ENCODE measurements at regions not wholly inside any gene's neighbourhood (a gene's known extent, or its start where the extent isn't known, plus 50 kb on each side); places are given as distances from the start of the nearest gene placed in this dataset.
"Not testable (repeated sequence)": the region's sequence is repeated elsewhere in the genome, so short reads cannot be mapped to it uniquely, and the experiment has no call there.

DNA sequence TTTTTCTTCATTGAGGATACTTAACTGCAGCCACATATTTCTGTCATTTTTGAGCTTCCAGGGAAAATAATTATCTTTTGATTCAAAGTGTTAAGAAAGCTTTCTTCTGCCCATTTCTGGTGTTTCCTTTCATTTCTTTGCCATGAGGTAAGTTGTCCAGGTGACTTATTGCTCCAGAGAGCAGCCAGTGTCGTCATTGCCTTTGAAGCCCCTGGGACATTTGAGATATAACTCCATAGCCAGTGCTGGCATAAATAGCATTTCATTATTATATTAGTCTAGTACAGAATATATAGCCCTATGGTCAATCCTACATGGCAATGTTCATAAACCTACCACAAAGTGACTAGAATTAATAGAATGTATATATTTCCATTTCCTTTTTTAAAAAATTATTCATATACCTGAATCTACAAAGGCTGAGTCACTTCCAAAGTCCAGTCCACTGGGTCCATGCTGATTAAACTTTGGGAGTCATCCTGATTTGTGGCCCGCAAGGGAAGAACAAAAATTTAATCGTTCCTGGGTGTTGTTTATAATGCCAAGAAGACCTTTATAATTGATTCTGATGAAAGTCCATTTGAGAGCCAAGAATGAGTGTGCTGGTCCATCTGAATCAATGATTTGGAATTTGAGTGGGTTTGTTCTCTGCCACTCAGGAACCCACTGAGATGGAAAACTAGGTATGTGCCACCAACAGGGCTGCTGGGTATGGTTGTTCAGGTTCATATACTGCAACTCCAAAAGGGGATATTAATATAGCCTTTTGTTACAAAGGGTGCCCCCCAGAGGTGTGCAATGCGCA, 221.8 kb upstream of the PLXNA2 start:
- DNase-seq (ENCODE audit: low read depth, low spot score): no peak

DNA sequence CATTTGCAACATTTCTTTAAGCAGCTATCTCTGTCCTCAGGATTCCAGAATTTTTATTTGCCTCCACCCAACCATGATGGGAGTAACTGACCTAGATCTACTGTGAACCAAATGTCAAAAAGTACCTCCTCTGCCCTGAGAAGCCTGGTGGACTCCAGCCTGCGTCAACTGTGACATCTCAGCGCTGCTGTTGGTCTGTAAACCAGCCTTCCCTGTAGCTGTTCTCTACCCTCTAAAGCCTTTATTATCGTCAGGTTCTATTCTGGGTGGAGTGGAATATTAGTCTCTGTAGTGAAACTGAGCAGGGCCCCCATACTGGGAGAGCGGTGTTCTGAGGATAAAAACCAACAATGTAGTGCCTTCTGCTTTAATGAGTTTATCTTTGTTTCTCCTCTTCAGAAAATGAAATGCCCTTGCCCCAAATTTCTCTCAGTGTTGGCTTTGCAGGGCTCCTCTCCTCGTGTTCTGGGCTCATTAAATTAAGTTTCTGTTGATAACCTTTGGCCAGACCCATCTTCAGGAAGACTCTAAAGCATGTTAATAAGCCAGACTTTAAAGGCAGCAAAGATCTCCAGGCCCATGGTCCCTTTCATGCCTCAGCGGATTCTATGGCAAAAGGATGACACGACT, 223.1 kb upstream of the PLXNA2 start:
- DNase-seq (ENCODE audit: low read depth, low spot score): no peak

DNA sequence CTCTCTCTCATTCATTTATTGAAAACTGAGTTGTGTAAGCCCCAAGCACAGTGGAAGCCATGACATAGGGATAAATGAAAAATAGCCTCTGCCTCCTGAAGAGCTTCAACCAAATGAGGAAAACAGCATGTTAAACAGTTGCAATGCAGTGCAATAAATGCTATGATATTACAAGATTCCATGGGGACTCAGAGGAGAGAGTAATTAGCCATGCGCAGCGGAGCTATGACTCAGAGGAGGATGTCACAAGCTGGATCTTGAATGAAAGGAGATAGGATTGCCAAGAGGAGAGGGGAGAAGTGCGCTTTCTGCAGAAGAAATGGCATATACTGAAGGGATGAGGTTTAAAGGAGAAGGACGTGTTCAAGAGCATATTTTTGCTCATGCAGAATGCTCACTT, 231.3 kb upstream of the PLXNA2 start:
- no peak for DNase-seq (ENCODE audit: low read depth, low spot score)

DNA sequence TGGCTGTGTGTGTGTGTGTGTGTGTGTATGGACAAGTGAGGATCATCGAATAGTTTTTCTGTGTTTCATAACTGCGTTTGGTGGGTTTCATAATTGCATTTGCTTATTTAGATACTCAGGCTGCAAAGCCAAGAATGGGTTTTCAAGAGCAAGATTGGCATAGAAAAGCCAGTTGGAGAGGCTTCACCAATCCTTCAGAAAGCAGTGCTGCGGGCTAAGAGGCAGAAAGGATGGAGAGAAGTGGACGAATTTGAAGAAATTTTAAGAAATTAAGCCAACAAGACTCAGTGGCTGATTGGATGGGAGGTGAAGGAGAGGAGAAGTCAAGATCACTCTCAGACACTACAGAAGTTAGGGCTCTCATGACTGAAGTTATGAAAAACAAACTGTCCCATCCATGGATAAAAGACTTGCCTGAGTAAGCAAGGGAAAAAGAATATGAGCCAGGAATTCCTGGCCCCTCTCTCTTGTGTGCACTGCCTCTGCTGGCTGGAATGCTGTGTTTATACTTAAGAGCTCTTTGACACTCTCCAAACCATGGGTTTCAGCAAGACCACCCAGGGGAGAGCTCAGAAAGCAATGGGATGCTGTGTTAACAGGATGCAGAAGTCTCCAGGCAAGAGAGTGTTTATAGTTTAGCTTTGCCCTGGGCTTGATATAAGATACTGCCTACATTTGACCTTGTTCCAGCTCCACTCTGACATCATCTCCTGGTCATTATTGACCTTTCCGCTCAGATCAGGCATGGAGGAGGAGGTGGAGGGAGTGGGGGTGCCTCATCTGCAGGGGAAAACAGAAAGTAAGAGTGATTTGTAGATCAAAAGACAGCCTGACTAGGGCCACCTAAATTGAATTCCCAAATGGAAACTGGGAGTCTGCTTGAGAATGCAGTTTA, 232.0 kb upstream of the PLXNA2 start:
- DNase-seq (ENCODE audit: low read depth, low spot score): no peak

DNA sequence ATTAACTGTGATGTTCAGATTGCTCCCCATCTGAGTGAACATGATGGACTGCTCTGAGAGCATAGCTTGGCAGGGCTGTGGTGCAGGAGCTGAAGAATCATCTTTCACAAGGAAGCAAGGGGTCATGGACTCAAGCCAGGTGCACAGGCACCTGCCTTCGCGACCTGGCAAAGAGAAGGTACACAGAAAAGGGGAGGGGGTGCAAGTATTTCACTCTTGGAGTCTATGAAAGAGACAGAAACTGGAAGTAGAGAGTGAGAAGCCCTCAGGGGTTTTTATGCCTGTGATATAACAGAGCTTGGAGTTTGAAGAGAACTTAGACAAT, 232.6 kb upstream of the PLXNA2 start:
- no peak for DNase-seq (ENCODE audit: low read depth, low spot score)

DNA sequence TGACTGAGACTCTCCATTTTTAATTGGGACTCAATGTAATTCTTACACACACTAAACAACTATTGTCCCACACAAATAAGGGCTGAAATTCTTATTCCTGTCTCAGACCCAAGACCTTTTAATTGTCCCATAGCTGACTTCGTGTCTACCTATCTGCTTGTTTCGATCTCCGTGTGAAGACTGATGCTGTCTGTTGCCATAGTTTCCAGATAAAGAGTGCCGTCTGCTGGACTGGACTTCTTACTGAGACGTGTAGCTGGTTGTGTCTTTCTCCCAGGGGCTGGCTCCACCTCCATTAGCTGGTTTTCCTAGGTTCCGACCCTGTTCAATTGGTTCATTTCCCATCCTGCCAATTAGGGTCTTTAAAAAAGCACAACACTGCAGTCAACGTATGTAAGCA, 235.3 kb upstream of the PLXNA2 start:
- no peak for DNase-seq (ENCODE audit: low read depth, low spot score)

DNA sequence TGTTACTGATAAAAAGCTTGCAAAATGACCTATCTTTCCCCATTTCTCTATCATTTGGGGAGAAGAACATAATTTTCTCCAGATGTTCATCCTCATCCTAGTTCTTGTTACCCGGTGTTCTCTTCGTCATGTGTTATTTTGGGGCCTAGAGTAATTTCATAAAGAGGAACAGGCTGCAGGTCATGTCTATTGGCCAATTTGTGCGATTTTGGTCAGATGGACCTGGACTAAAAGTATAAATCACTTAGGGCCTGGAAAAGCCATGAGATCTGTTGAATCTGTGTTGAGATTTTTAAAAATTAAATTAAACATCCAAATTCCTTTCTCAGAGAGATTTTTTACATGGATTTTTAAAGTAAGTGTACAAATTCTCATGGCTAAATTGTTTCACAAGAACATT, 241.3 kb upstream of the PLXNA2 start:
- DNase-seq (ENCODE audit: low read depth, low spot score): no peak

DNA sequence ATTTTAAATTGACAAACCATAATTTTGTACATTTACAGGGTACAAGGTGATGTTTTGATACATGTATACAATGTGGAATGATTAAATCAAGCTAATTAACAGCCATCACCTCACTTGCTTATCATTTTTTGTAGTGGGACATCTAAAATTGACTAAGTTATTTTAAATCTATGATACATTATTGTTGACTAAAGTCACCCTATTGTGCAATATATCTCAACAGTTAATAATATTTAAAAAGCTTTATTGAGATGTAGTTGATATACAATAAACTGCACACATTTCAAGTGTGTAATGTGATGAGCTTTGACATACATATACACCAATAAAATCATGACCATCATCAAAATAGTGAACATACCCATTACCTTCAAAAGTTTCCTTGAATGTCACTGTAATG, 242.5 kb upstream of the PLXNA2 start:
- DNase-seq (ENCODE audit: low read depth, low spot score): no peak

DNA sequence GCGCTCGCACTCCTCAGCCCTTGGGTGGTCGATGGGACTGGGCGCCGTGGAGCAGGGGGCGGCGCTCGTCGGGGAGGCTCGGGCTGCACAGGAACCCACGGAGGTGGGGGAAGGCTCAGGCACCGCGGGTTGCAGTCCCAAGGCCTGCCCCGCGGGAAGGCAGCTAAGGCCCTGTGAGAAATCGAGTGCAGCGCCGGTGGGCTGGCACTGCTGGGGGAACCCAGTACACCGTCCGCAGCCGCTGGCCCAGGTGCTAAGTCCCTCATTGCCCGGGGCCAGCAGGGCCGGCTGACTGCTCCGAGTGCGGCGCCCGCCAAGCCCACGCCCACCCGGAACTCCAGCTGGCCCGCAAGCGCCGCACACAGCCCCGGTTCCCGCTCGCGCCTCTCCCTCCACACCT, 244.2 kb upstream of the PLXNA2 start:
- not testable (repeated sequence) for DNase-seq (ENCODE audit: low read depth, low spot score)

DNA sequence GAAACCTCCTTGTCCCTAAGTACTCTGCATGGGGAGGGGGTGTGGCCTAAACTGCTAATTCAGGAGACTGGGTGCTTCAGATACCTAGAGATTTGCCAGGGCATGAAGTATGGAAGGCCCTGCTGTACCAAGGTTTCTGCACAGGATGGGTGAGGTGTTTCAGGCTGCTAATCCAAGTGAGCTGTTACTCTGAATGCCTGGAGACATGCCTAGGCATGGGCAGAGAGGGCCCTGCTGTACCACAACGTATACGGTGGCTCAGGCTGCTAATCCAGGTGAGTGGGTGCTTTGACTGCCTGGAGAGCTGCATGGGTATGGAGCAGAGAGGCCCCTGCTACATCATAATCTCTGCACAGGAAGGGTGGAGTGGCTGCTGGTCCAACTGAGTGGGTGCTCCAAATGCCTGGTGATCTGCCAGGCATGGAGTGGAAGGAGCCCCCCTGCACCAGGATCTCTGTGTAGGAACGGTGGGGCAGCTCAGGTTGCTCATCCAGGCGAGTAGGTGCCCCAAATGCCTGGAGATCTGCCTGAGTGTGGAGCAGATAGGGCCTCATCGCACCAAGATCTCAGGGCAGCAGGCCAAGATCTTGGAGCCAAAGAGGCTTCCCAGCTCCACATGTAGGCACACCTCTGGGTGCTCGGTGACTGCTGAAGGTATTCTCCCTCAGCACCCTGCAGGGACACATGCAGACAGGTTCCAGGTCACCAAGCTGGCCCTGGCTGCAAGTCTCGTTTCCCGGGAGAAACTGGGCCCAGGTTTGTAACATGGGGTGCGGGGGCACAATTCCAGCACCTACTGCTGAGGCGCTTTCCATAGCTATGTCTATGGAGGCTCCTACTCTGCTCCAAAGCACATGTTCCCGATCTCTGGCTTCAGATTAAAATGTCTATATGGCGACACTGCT, 252.5 kb upstream of the PLXNA2 start:
- DNase-seq (ENCODE audit: low read depth, low spot score): no peak

DNA sequence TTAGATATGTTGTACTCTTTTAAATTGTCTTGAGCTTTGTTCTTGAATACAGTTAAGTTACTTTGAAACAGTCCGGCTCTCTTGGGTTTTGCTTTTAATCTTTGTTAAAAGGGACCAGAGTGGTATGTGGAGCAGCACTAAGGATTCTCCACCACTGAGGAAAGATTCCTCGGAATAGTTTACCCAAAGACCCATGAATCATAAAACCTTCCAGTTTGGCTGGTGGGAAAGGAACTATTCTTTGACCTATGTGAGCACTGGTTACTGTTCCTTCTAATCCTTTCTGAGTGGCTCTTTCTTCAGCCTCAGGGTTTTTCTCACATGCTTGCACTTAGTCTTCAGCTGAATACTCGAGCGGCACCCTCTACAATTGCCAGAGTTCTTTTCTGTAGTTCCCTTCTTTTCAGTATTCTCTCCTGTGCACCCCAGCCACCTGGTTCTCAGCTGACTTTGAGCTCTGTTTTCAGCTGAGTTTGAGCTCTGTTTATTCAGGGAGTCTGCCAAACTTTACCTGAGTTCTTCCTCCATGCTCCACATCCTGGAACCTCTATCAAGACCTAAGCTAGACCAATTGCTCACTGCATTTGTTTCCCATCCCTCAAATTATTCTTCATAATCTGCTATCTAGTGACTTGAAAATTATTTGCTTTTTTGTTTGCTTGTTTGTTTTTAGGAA, 253.8 kb upstream of the PLXNA2 start:
- no peak for DNase-seq (ENCODE audit: low read depth, low spot score)

DNA sequence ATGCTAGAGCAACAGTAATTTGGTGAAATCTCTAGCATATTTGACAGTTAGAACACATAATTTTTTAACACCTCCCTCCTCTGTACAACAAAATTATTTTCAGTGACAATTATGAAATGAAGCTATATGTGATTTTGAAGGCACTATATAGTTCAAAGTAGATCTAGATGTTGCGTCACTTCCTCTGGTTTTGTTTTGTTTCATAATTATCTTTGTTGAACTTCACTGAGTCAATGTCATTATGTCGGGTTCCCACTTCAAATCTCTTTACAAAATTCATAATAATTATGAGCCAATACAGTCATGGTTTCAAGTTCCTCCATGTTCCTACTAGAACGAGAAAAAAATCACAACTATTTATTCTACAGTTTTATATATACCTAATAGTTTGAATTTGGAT, 254.8 kb upstream of the PLXNA2 start:
- DNase-seq (ENCODE audit: low read depth, low spot score): no peak

DNA sequence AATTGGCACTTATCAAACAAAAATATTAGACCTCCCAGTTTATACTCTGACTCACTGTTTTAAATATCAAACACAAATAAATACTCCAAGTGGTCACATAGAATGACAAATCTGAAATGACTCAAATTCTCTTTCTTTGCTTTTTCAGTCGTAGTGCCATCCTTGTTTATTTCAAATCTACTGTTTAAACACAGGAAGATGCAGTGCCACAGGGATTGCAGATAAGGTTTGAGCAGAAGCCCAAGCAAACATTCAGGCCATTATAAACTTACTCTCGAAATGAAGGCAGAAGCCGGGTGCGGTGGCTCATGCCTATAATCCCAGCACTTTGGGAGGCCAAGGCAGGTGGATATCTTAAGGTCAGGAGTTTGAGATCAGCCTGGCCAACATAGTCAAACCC, 255.4 kb upstream of the PLXNA2 start:
- no peak for DNase-seq (ENCODE audit: low read depth, low spot score)

DNA sequence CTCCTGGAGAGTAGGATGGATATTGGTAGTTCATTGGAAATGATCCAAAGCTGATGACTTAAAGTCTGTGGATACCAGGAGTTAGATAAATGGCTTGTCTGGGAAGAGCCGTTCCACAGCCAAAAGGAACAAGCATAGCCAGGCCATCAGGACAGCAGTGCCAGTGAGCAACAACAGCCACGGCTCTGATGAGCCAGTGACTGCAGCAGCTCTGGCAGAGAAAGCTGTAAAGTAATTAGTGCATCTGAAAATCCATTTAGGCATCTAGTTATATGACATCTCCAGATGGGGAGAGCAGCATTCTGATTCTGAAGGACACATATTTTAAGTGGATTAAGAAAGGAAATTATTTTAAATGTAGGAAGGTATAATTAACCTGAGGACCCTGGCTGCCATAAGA, 256.2 kb upstream of the PLXNA2 start:
- DNase-seq (ENCODE audit: low read depth, low spot score): no peak

DNA sequence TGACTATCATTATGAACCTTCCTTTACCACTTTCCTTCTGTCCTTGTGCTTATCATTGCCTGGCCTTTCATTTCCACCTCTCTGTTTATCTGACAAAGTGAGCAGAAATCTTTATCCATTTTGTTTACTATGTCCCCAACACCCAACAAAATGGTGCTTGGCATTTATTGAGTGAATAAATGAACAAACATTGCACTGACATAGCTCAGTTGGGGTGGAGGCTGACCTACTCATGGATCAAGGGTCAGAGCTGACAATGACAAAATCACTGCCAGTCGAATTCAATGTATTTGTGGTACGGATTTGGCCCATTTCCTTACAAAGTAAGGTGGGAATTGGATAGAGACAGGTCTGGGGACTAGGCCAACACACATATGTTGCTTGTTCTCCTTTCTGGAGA, 257.4 kb upstream of the PLXNA2 start:
- no peak for DNase-seq (ENCODE audit: low read depth, low spot score)

DNA sequence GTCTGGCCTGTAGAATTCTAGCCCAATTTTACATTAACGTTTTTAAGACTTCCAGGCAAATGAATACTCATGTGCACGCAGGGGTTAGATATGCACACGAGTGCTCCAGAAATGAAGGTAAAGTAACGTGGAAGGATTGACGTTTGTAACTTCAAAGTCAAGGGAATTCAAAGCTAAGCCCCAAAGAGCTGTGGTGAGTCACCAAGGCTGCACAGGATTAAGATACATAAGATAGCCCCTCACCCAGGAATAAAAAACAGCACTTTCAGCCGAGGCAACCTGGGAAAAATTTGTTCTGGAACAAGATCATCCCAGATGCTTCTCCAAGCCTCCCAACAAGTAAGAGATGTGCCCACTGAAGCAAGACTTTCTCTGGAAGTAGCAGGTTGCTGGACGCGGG, 259.6 kb upstream of the PLXNA2 start:
- DNase-seq (ENCODE audit: low read depth, low spot score): no peak

DNA sequence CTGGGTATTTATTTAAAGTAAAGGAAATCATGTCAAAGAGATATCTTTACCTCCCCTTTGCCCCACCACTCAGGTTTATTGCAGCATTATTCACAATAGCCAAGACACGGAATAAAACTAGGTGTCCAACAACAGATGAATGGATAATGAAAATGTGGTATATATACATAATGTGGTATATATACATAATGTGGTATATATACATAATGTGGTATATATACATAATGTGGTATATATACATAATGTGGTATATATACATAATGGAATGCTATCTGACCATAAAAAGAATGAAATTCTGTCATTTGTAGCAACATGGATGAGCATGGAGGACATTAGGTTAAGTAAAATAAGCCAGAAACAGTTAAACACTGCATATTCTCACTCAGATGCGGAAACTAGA, 262.6 kb upstream of the PLXNA2 start:
- DNase-seq (ENCODE audit: low read depth, low spot score): no peak

DNA sequence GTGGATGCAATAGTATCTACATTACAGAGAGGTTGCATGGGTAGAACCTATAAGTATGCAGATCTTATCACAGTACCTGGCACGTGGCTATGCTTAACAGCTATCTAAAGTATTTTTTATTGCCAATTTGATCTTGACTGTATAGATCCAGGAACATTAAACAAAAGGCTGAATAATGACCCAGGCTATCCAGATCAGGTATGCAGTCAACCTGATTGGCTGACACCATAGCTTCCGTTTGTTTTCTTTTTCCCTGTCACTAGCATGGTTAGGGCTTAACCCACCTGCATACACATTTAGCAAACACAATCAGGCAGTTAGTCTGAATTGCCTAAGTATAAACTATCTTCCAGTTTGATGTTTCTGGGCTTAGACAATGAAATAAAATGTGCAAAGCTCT, 264.9 kb upstream of the PLXNA2 start:
- DNase-seq (ENCODE audit: low read depth, low spot score): no peak

DNA sequence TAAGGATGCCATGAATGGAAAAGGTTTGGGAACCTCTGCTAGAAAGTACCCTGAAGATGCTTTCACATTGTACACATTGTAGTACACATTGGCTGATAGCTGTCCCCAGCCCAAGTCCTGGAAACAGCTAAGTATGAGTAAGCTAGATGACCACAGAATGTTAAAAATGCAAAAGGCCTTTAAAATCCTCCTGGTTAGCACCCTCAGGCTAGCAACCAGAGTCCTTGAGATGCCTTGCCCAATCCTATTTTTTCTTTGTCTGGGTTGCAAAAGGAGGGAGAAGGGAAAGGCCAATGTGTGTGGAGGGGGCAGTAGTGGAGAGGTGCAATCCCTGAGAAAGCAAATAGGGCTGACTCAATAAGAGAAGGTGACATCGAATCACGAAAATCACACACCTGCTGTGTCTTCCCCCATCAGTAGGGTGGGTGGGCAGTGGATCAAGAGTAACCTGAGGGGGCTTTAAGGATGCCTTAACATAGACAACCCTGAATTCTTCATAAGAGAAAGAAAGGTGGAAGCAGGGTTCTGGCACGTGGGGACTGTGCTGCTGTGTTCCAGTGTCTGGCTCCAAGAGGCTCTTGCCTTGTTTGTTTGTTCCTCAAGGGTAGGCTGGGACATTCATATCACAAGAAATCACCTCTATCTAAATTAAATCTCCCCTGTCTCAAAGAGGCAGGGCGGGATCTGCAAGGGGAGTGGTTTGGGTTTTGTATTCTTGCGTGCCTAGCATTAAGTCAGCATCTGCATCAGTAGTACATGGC, 266.2 kb upstream of the PLXNA2 start:
- no peak for DNase-seq (ENCODE audit: low read depth, low spot score)

DNA sequence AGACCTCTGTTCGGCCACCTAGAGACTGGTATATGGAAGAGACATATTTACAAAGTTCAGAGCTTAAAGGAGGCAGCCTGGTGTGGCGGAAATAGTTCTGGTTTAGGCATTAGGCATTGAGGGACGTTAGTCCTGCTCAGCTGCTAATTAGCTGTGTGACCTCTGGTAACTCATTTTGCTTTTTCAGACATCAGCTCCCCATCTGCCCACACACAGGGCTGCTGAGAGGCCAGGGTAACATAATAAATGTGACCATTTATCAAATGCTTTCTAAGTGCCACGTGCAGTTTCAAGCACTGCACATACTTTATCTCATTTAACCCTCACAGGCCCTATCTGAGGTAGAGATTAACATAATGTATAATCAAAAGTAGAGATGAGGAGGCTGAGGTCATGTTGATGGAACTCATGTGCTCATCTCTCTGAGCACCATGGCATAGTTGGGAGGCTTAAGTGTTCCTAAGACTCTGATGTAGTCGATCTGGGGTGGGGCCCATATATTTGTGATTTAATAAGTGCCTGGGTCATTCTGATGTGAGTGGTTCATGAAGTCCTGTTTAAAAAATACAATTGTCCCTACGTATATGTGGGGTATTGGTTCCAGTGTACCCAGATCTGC, 267.2 kb upstream of the PLXNA2 start:
- DNase-seq (ENCODE audit: low read depth, low spot score): no peak

All from activated naive CD8-positive, alpha-beta T cell treated with anti-CD3 and anti-CD28 coated beads, Interleukin-2, amount 50 U/mL, for 16 hours (primary cell).